ENCODE measurements at regions not wholly inside any gene's neighbourhood (a gene's known extent, or its start where the extent isn't known, plus 50 kb on each side); places are given as distances from the start of the nearest gene placed in this dataset.

DNA sequence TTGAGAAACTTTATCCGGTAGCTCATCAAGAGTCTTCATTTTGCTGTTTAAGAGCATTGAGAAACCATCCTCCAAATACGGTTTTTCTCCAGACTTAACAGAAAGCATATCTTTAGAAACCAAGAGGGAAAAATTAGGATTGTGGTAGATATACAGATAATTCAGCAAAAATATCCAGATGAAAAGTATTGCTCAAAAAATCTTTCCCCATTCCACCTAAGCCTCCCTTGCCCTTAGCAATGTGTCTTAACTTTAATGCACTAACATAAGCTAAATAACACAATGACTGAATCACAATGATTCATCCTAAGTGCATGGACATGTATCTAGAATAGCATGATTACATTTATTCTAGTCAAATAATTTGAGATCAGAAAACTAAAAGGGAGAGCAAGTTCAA, 130.3 kb upstream of the TARS1 start:
- no peak for DNase-seq (ENCODE audit: low spot score in 2 of 2)
- H3K4me3 ChIP-seq = no peak overlapping the region
- intact Hi-C loops (cut with DNase I) = no loop called here
- no peaks in the 10 kb centered on the region for H3K9me3 ChIP-seq
- H3K4me1 ChIP-seq = peaks cover 0 to 10% of the 10 kb centered on the region in 2 donors
- TF ChIP-seq, protein P1, sequence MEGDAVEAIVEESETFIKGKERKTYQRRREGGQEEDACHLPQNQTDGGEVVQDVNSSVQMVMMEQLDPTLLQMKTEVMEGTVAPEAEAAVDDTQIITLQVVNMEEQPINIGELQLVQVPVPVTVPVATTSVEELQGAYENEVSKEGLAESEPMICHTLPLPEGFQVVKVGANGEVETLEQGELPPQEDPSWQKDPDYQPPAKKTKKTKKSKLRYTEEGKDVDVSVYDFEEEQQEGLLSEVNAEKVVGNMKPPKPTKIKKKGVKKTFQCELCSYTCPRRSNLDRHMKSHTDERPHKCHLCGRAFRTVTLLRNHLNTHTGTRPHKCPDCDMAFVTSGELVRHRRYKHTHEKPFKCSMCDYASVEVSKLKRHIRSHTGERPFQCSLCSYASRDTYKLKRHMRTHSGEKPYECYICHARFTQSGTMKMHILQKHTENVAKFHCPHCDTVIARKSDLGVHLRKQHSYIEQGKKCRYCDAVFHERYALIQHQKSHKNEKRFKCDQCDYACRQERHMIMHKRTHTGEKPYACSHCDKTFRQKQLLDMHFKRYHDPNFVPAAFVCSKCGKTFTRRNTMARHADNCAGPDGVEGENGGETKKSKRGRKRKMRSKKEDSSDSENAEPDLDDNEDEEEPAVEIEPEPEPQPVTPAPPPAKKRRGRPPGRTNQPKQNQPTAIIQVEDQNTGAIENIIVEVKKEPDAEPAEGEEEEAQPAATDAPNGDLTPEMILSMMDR (IDR thresholded peaks at IDR 0.05) = no peak
- H3K36me3 ChIP-seq = no peaks in the 10 kb centered on the region
- no peak overlapping the region for H3K27ac ChIP-seq
- no peaks in the 10 kb centered on the region for H3K27me3 ChIP-seq

DNA sequence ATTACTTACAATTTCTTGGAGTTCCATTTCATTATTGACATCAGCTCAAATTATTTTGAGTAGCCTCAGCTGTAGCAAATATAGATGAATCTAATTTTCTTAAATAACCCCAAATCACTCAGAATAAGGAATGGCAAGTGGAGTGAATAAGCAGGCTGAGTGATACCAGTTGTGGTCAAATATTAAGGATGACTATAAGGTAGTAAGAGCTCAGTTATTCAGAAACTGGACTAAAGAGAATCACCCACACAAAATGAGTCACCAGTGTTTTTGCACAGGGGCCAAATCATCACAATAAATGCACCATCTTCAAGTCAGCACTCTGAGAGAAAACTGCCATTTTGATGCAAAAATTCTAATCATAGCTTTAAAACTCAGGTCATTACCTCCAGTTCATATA, 128.9 kb upstream of the TARS1 start:
- intact Hi-C loops (cut with DNase I) = no loop called here

DNA sequence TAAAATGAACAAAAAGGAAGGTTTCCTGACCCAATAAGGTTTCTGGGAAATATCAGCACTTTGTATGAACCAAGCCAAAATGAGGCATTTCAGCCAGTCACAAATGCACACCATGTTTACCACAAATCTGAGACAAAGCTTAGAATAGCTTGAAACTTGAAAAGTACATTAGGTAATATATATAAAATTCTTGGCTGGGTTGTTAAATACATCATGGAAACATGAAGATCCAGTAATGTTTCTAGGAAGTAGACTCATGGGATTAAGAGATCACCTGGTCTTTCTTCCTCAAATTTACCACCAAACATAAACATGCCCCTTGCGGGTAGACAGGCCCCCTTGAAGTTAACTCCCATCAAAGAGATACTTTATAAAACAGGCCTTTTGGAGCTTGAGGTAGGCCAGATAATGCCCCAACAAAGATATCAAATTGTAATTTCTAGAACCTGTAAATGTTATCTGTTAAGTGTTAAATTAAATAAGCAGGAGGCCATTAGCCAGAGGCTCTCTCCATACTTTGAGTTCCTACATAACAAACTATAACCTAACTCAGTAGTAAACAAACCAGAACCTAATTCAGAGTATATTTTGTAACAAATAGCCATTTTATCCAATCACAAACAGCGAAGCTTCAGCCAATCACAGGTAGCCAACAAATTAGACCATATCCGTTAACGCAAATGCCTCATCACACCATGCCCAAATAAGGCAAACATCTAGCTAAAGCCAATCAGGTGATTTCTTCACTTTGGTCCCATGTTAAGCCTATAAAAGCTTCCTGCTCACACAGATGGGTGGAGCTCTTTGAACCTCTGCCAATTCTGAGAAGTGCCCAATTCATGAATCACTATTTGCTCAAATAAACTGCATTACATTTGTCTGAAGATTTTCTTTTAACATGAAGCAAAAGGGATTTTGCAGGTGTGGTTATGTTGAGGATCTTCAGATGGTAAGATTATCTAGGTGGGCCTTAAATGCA, 127.9 kb upstream of the TARS1 start:
- TF ChIP-seq, protein P1 (IDR thresholded peaks at IDR 0.05) = no peak
- H3K36me3 ChIP-seq = no peaks in the 10 kb centered on the region
- DNase-seq (ENCODE audit: low spot score in 2 of 2) = no peak
- no peaks in the 10 kb centered on the region for H3K27me3 ChIP-seq
- no peak overlapping the region for H3K4me3 ChIP-seq
- no peak overlapping the region for H3K27ac ChIP-seq
- no peaks in the 10 kb centered on the region for H3K9me3 ChIP-seq
- intact Hi-C loops (cut with DNase I) = no loop called here
- no peaks in the 10 kb centered on the region for H3K4me1 ChIP-seq

More for the DNA sequence above, 128.9 kb upstream of the TARS1 start:
- no peak for DNase-seq (ENCODE audit: low spot score in 2 of 2)
- no peak overlapping the region for H3K4me3 ChIP-seq
- H3K4me1 ChIP-seq = peaks cover 0 to 5% of the 10 kb centered on the region in 2 donors
- TF ChIP-seq, protein P1 (IDR thresholded peaks at IDR 0.05) = no peak
- H3K9me3 ChIP-seq = no peaks in the 10 kb centered on the region
- no peaks in the 10 kb centered on the region for H3K27me3 ChIP-seq
- no peak overlapping the region for H3K27ac ChIP-seq
- H3K36me3 ChIP-seq = no peaks in the 10 kb centered on the region

DNA sequence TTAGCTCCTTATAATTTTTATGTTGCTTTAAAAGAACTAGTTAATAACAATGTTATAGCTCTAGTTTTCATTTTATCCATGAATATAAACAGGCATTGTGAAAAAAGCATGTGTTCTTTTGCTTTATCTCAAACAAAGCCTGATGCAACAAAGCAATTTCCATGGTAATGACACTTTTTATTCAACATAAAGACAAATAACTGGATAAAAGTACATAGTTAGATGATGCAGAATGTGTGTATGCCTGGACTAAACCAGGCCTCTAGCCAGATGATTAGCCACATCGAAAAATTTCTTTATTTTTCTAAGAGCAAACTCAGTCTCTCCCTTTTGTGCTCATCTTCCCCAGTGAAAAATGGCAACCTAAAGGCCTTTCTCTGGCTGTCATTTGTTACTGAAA, 125.6 kb upstream of the TARS1 start:
- Histone ChIP-seq H3K4me3 (no peak overlapping the region), H3K27ac (no peak overlapping the region), H3K27me3 (no peaks in the 10 kb centered on the region), H3K9me3 (no peaks in the 10 kb centered on the region), H3K36me3 (no peaks in the 10 kb centered on the region), H3K4me1 (peaks cover 0 to 2% of the 10 kb centered on the region in 2 donors)
- TF ChIP-seq, protein P1 (IDR thresholded peaks at IDR 0.05) = no peak
- intact Hi-C loops (cut with DNase I) = no loop called here
- no peak for DNase-seq (ENCODE audit: low spot score in 2 of 2)

DNA sequence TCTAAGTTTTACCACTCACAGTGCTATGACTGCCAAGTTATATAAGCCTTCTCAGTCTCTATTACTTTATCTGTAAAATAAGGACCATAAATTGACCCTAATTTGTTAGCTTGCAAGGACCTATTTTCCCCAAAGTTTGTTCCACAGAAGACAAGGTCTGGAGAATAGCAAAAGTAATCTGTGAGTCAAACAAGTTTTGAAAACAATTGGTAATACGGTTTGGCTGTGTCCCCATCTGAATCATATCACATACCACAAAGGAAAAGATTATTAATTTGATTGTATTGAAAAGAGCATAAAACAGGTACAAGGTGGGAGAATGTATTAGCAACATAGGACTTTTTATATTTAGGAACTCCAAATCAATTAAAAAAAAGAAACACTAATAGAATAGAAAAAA, 124.0 kb upstream of the TARS1 start:
- intact Hi-C loops (cut with DNase I) = no loop called here
- no peaks in the 10 kb centered on the region for H3K9me3 ChIP-seq
- H3K36me3 ChIP-seq = no peaks in the 10 kb centered on the region
- TF ChIP-seq, protein P1 (IDR thresholded peaks at IDR 0.05) = no peak
- H3K27ac ChIP-seq = no peak overlapping the region
- no peak overlapping the region for H3K4me3 ChIP-seq
- H3K4me1 ChIP-seq = peaks cover 3 to 10% of the 10 kb centered on the region in 2 donors
- DNase-seq (ENCODE audit: low spot score in 2 of 2) = no peak
- no peaks in the 10 kb centered on the region for H3K27me3 ChIP-seq

Data from ascending aorta (tissue), 2 donors.